ACC112 (cell line): ENCODE measurements at regions not wholly inside any gene's neighbourhood (a gene's known extent, or its start where the extent isn't known, plus 50 kb on each side); places are given as distances from the start of the nearest gene placed in this dataset.

ENCODE experiments used
- H2AFZ ChIP-seq: fragments of 200-600 bp; sonication (generic); one replicate; pipeline ENCODE4 v1.6.0; 2017; ENCODE audit warnings: antibody characterized with exemption, low read length; ENCODE audit not compliant: unreplicated experiment
- H3K27ac ChIP-seq: fragments of 200-600 bp; sonication (generic); 2 replicates; pipeline ENCODE4 v1.5.1; 2014; ENCODE audit warnings: low read depth, mild to moderate bottlenecking, antibody characterized with exemption, low read length, moderate library complexity
- H3K27me3 ChIP-seq: fragments of 200-600 bp; sonication (generic); 2 replicates; pipeline ENCODE4 v1.6.1; 2014; ENCODE audit warnings: mild to moderate bottlenecking, antibody characterized with exemption, low read length, moderate library complexity, mixed read lengths; ENCODE audit not compliant: insufficient read depth
- H3K36me3 ChIP-seq: fragments of 200-600 bp; sonication (generic); 2 replicates; pipeline ENCODE4 v1.6.1; 2016; ENCODE audit warnings: mild to moderate bottlenecking, antibody characterized with exemption, low read length, moderate library complexity, mixed read lengths; ENCODE audit not compliant: insufficient read depth
- H3K4me1 ChIP-seq: fragments of 200-600 bp; sonication (generic); one replicate; pipeline ENCODE4 v1.6.1; 2016; ENCODE audit warnings: low read length, mixed read lengths; ENCODE audit not compliant: insufficient read depth, unreplicated experiment, control insufficient read depth
- H3K4me3 ChIP-seq: fragments of 200-600 bp; sonication (generic); 2 replicates; pipeline ENCODE4 v1.5.1; 2014; ENCODE audit warnings: mild to moderate bottlenecking, low read depth, low read length
- H3K79me2 ChIP-seq: fragments of 200-600 bp; sonication (generic); one replicate; pipeline ENCODE4 v1.6.0; 2016; ENCODE audit warnings: low read length; ENCODE audit not compliant: control insufficient read depth, unreplicated experiment, insufficient read depth

- Histone ChIP-seq H3K27me3 (no peaks in the 10 kb centered on the region), H2AFZ (no peak overlapping the region), H3K4me1 (peaks cover 5% of the 10 kb centered on the region), H3K79me2 (no peaks in the 10 kb centered on the region), H3K36me3 (no peaks in the 10 kb centered on the region), H3K27ac (no peak overlapping the region), H3K4me3 (no peak overlapping the region)
Observed at GRCh38 chr9:87128844-87129493, 181.7 kb upstream of the GAS1 start.

- no peak overlapping the region for H3K4me3 ChIP-seq
- H3K36me3 ChIP-seq = no peaks in the 10 kb centered on the region
- no peaks in the 10 kb centered on the region for H3K4me1 ChIP-seq
- no peak overlapping the region for H2AFZ ChIP-seq
- H3K27me3 ChIP-seq = peaks cover 5% of the 10 kb centered on the region; the same call in 1 of the 2 replicates
- H3K27ac ChIP-seq = no peak overlapping the region
- no peaks in the 10 kb centered on the region for H3K79me2 ChIP-seq
Observed at GRCh38 chr9:87135074-87135473, 187.8 kb upstream of the GAS1 start.

- Histone ChIP-seq H3K4me1 (no peaks in the 10 kb centered on the region), H3K36me3 (no peaks in the 10 kb centered on the region), H3K4me3 (no peak overlapping the region), H3K27ac (no peak overlapping the region), H2AFZ (no peak overlapping the region), H3K27me3 (peaks cover 5% of the 10 kb centered on the region; the same call in 1 of the 2 replicates), H3K79me2 (no peaks in the 10 kb centered on the region)
Observed at GRCh38 chr9:87137718-87138117, 190.4 kb upstream of the GAS1 start.

GRCh38 chr9:87138128-87139040, 191.1 kb upstream of the GAS1 start:
- Histone ChIP-seq H2AFZ (no peak overlapping the region), H3K79me2 (no peaks in the 10 kb centered on the region), H3K27me3 (peaks cover 5% of the 10 kb centered on the region; the same call in 1 of the 2 replicates), H3K27ac (no peak overlapping the region), H3K4me3 (no peak overlapping the region), H3K36me3 (no peaks in the 10 kb centered on the region), H3K4me1 (no peaks in the 10 kb centered on the region)

- peaks cover 5% of the 10 kb centered on the region; the same call in 1 of the 2 replicates for H3K27me3 ChIP-seq
Observed at GRCh38 chr9:87139099-87139730, 191.9 kb upstream of the GAS1 start.

GRCh38 chr9:87140142-87140541, 192.8 kb upstream of the GAS1 start:
- H3K4me1 ChIP-seq = no peaks in the 10 kb centered on the region
- no peaks in the 10 kb centered on the region for H3K79me2 ChIP-seq
- no peak overlapping the region for H3K27ac ChIP-seq
- no peaks in the 10 kb centered on the region for H3K36me3 ChIP-seq
- no peak overlapping the region for H3K4me3 ChIP-seq
- no peak overlapping the region for H2AFZ ChIP-seq
- peaks cover 5% of the 10 kb centered on the region; the same call in 1 of the 2 replicates for H3K27me3 ChIP-seq

More at GRCh38 chr9:87139099-87139730, 191.9 kb upstream of the GAS1 start:
- no peaks in the 10 kb centered on the region for H3K4me1 ChIP-seq
- H3K79me2 ChIP-seq = no peaks in the 10 kb centered on the region
- H3K4me3 ChIP-seq = no peak overlapping the region
- H3K27ac ChIP-seq = no peak overlapping the region
- no peaks in the 10 kb centered on the region for H3K36me3 ChIP-seq
- no peak overlapping the region for H2AFZ ChIP-seq

- Histone ChIP-seq H3K27me3 (peaks cover 5% of the 10 kb centered on the region; the same call in 1 of the 2 replicates), H2AFZ (no peak overlapping the region), H3K27ac (no peak overlapping the region), H3K36me3 (no peaks in the 10 kb centered on the region), H3K79me2 (no peaks in the 10 kb centered on the region), H3K4me1 (no peaks in the 10 kb centered on the region), H3K4me3 (no peak overlapping the region)
Observed at GRCh38 chr9:87140605-87141109, 193.4 kb upstream of the GAS1 start.

GRCh38 chr9:87141124-87141523, 193.8 kb upstream of the GAS1 start:
- Histone ChIP-seq H3K27ac (no peak overlapping the region), H3K36me3 (no peaks in the 10 kb centered on the region), H3K4me1 (no peaks in the 10 kb centered on the region), H3K79me2 (no peaks in the 10 kb centered on the region), H3K4me3 (no peak overlapping the region), H2AFZ (no peak overlapping the region), H3K27me3 (peaks cover 5% of the 10 kb centered on the region; the same call in 1 of the 2 replicates)

- H2AFZ ChIP-seq = no peak overlapping the region
- no peak overlapping the region for H3K4me3 ChIP-seq
- H3K27me3 ChIP-seq = no peaks in the 10 kb centered on the region
- no peak overlapping the region for H3K27ac ChIP-seq
- no peaks in the 10 kb centered on the region for H3K79me2 ChIP-seq
- H3K36me3 ChIP-seq = no peaks in the 10 kb centered on the region
- H3K4me1 ChIP-seq = peaks cover 10% of the 10 kb centered on the region
Observed at GRCh38 chr9:87146933-87147332, 199.6 kb upstream of the GAS1 start.

- Histone ChIP-seq H3K4me1 (peaks cover 10% of the 10 kb centered on the region), H3K4me3 (peak overlapping the region; percentile 61), H2AFZ (peak overlapping the region; percentile 91), H3K79me2 (no peaks in the 10 kb centered on the region), H3K36me3 (no peaks in the 10 kb centered on the region), H3K27ac (peak overlapping the region; percentile 59), H3K27me3 (no peaks in the 10 kb centered on the region)
Observed at GRCh38 chr9:87147839-87148238, 200.5 kb upstream of the GAS1 start.
